ENCODE measurements at regions not wholly inside any gene's neighbourhood (a gene's known extent, or its start where the extent isn't known, plus 50 kb on each side); places are given as distances from the start of the nearest gene placed in this dataset.
"Not testable (repeated sequence)": the region's sequence is repeated elsewhere in the genome, so short reads cannot be mapped to it uniquely, and the experiment has no call there.

GRCh38 chr3:162710332-162711112 is 1213.9 kb downstream of the OTOL1 start:
- Histone ChIP-seq H3F3A (ENCODE audit: low read depth) (no peaks in the 10 kb centered on the region), H3K4me1 (no peaks in the 10 kb centered on the region), H3K79me2 (ENCODE audit: low read depth) (no peaks in the 10 kb centered on the region), H3K36me3 (no peaks in the 10 kb centered on the region), H4K20me1 (ENCODE audit: low read depth) (no peaks in the 10 kb centered on the region), H3K9ac (no peak overlapping the region), H3K4me3 (no peak overlapping the region), H3K4me2 (no peak overlapping the region), H3K9me3 (ENCODE audit: low read depth) (no peaks in the 10 kb centered on the region), H2AFZ (replicated peaks) (no peak overlapping the region), H3K27me3 (no peaks in the 10 kb centered on the region), H3K27ac (no peak overlapping the region)
- Mint-ChIP-seq H3K27ac (no peak overlapping the region), H3K36me3 (peaks cover 2% of the 10 kb centered on the region), H3K9me3 (peaks cover 6% of the 10 kb centered on the region), H3K4me3 (no peak overlapping the region), H3K4me1 (no peaks in the 10 kb centered on the region), H3K27me3 (ENCODE audit: insufficient read depth, low read depth) (peaks cover 4% of the 10 kb centered on the region)
- DNase-seq (ENCODE audit: low spot score) = no peak
- no peak for TF ChIP-seq EZH2 (IDR thresholded peaks at IDR 0.05)
- no peak for TF ChIP-seq EZH2phosphoT487 (IDR thresholded peaks at IDR 0.05)
- no peak for TF ChIP-seq CTCF (IDR thresholded peaks at IDR 0.05)

GRCh38 chr3:162717074-162717473 is 1220.5 kb downstream of the OTOL1 start:
- H3K27ac Mint-ChIP-seq; DNase-seq (ENCODE audit: low spot score); H3K9me3 ChIP-seq (ENCODE audit: low read depth); H3K9ac ChIP-seq; H3K27ac ChIP-seq; H3K27me3 ChIP-seq; H3K4me3 Mint-ChIP-seq; H4K20me1 ChIP-seq (ENCODE audit: low read depth); H3K9me3 Mint-ChIP-seq; H3K36me3 ChIP-seq; H3F3A ChIP-seq (ENCODE audit: low read depth); H2AFZ ChIP-seq (replicated peaks); H3K27me3 Mint-ChIP-seq (ENCODE audit: insufficient read depth, low read depth); H3K4me2 ChIP-seq; H3K79me2 ChIP-seq (ENCODE audit: low read depth); H3K36me3 Mint-ChIP-seq; H3K4me3 ChIP-seq; H3K4me1 ChIP-seq: not testable (repeated sequence)
- H3K4me1 Mint-ChIP-seq = peaks cover 21% of the 10 kb centered on the region

- H3K9ac ChIP-seq = no peak overlapping the region
- H3K27ac ChIP-seq = no peak overlapping the region
- no peaks in the 10 kb centered on the region for H3K36me3 Mint-ChIP-seq
- H3K36me3 ChIP-seq = no peaks in the 10 kb centered on the region
- H3K4me2 ChIP-seq = peak overlapping the region; percentile 18
- no peaks in the 10 kb centered on the region for H4K20me1 ChIP-seq (ENCODE audit: low read depth)
- no peaks in the 10 kb centered on the region for H3K79me2 ChIP-seq (ENCODE audit: low read depth)
- H3K9me3 ChIP-seq (ENCODE audit: low read depth) = no peaks in the 10 kb centered on the region
- H3K4me1 Mint-ChIP-seq = peaks cover 21% of the 10 kb centered on the region
- H3F3A ChIP-seq (ENCODE audit: low read depth) = no peaks in the 10 kb centered on the region
- no peak overlapping the region for H3K4me3 ChIP-seq
- H2AFZ ChIP-seq (replicated peaks) = no peak overlapping the region
- no peak for DNase-seq (ENCODE audit: low spot score)
- no peak overlapping the region for H3K4me3 Mint-ChIP-seq
- H3K27ac Mint-ChIP-seq = no peak overlapping the region
- TF ChIP-seq CTCF (IDR thresholded peaks at IDR 0.05) = no peak
- TF ChIP-seq EZH2 (IDR thresholded peaks at IDR 0.05) = no peak
- H3K4me1 ChIP-seq = peaks cover 7% of the 10 kb centered on the region
- H3K27me3 Mint-ChIP-seq (ENCODE audit: insufficient read depth, low read depth) = no peaks in the 10 kb centered on the region
- H3K9me3 Mint-ChIP-seq = no peaks in the 10 kb centered on the region
- H3K27me3 ChIP-seq = peaks cover 9% of the 10 kb centered on the region
Observed at GRCh38 chr3:162718697-162719096, 1222.1 kb downstream of the OTOL1 start.

- Histone ChIP-seq H3K4me3 (no peak overlapping the region), H3F3A (ENCODE audit: low read depth) (no peaks in the 10 kb centered on the region), H3K27me3 (peaks cover 9% of the 10 kb centered on the region), H3K9me3 (ENCODE audit: low read depth) (no peaks in the 10 kb centered on the region), H3K4me2 (no peak overlapping the region), H3K4me1 (peaks cover 7% of the 10 kb centered on the region), H4K20me1 (ENCODE audit: low read depth) (no peaks in the 10 kb centered on the region), H2AFZ (replicated peaks) (no peak overlapping the region), H3K9ac (no peak overlapping the region), H3K79me2 (ENCODE audit: low read depth) (no peaks in the 10 kb centered on the region), H3K27ac (no peak overlapping the region), H3K36me3 (no peaks in the 10 kb centered on the region)
- H3K4me3 Mint-ChIP-seq = no peak overlapping the region
- no peak overlapping the region for H3K27ac Mint-ChIP-seq
- H3K9me3 Mint-ChIP-seq = no peaks in the 10 kb centered on the region
- TF ChIP-seq EZH2 (IDR thresholded peaks at IDR 0.05) = no peak
- no peak for TF ChIP-seq CTCF (IDR thresholded peaks at IDR 0.05)
- no peak for TF ChIP-seq EZH2phosphoT487 (IDR thresholded peaks at IDR 0.05)
- DNase-seq (ENCODE audit: low spot score) = no peak
- peaks cover 21% of the 10 kb centered on the region for H3K4me1 Mint-ChIP-seq
- H3K36me3 Mint-ChIP-seq = no peaks in the 10 kb centered on the region
- no peaks in the 10 kb centered on the region for H3K27me3 Mint-ChIP-seq (ENCODE audit: insufficient read depth, low read depth)
Observed at GRCh38 chr3:162719684-162720341, 1223.2 kb downstream of the OTOL1 start.
